HEK293T (cell line): ENCODE measurements at regions not wholly inside any gene's neighbourhood (a gene's known extent, or its start where the extent isn't known, plus 50 kb on each side); places are given as distances from the start of the nearest gene placed in this dataset.

Experiments used
- CTCF ChIA-PET: fragments of 350-600 bp; formaldehyde crosslinking; extraction: SDS; loops from one replicate; lab custom pipeline; 2021; ENCODE audit warnings: antibody characterized with exemption, inconsistent platforms; lab: Yijun Ruan, JAX
- POLR2A ChIA-PET: fragments of 350-600 bp; formaldehyde crosslinking; extraction: SDS; loops from one replicate; lab custom pipeline; 2020; ENCODE audit warnings: antibody characterized with exemption, inconsistent platforms; lab: Yijun Ruan, JAX
- DNase-seq: peaks from one replicate; pipeline ENCODE4 v3.0.0; 2012; ENCODE audit warnings: mixed read lengths; ENCODE audit errors: extremely low spot score
- ARNT ChIP-seq: fragments of 450-650 bp; IDR thresholded peaks from 2 replicates; pipeline ENCODE4 v1.6.1; 2017; ENCODE audit warnings: mild to moderate bottlenecking
- BHLHE40 ChIP-seq: fragments of 450-650 bp; IDR thresholded peaks from 2 replicates; pipeline ENCODE4 v1.6.1; 2016; ENCODE audit warnings: mild to moderate bottlenecking, moderate library complexity, borderline replicate concordance
- CTBP1 ChIP-seq: fragments of 450-650 bp; IDR thresholded peaks from 2 replicates; pipeline ENCODE4 v1.6.1; 2016; ENCODE audit warnings: borderline replicate concordance
- ELF4 ChIP-seq: fragments of 450-650 bp; IDR thresholded peaks from 2 replicates; pipeline ENCODE4 v1.6.1; 2017; ENCODE audit warnings: antibody characterized with exemption
- FOXA1 ChIP-seq: fragments of 450-650 bp; IDR thresholded peaks from 2 replicates; pipeline ENCODE4 v1.6.1; 2016; ENCODE audit warnings: mild to moderate bottlenecking
- FOXK2 ChIP-seq: fragments of 450-650 bp; IDR thresholded peaks from 2 replicates; pipeline ENCODE4 v1.6.1; 2016; ENCODE audit warnings: mild to moderate bottlenecking
- FOXM1 ChIP-seq: fragments of 450-650 bp; IDR thresholded peaks from 2 replicates; pipeline ENCODE4 v1.6.1; 2017; ENCODE audit warnings: mild to moderate bottlenecking, borderline replicate concordance
- HDGF ChIP-seq: fragments of 450-650 bp; IDR thresholded peaks from 2 replicates; pipeline ENCODE4 v1.6.1; 2017; ENCODE audit warnings: antibody characterized with exemption, borderline replicate concordance
- L3MBTL2 ChIP-seq: fragments of 450-650 bp; conservative IDR thresholded peaks from 2 replicates; pipeline ENCODE4 v1.6.1; 2016; ENCODE audit warnings: mild to moderate bottlenecking
- LEF1 ChIP-seq: fragments of 450-650 bp; IDR thresholded peaks from 2 replicates; pipeline ENCODE4 v1.6.1; 2017; ENCODE audit warnings: mild to moderate bottlenecking, borderline replicate concordance
- NFRKB ChIP-seq: fragments of 450-650 bp; IDR thresholded peaks from 2 replicates; pipeline ENCODE4 v1.6.1; 2016; ENCODE audit warnings: mild to moderate bottlenecking, moderate library complexity
- SP1 ChIP-seq: fragments of 450-650 bp; IDR thresholded peaks from 2 replicates; pipeline ENCODE4 v1.6.1; 2017
- SUZ12 ChIP-seq: fragments of 450-650 bp; IDR thresholded peaks from 2 replicates; pipeline ENCODE4 v1.6.1; 2016; ENCODE audit warnings: mild to moderate bottlenecking
- TARDBP ChIP-seq: fragments of 450-650 bp; IDR thresholded peaks from 2 replicates; pipeline ENCODE4 v1.6.1; 2016
- ZNF384 ChIP-seq: fragments of 450-650 bp; IDR thresholded peaks from 2 replicates; pipeline ENCODE4 v1.6.1; 2016
- TF ChIP-seq, protein P1 (sequence below): fragments of 450-650 bp; IDR thresholded peaks from 2 replicates; pipeline ENCODE4 v1.6.1; 2016

DNA sequence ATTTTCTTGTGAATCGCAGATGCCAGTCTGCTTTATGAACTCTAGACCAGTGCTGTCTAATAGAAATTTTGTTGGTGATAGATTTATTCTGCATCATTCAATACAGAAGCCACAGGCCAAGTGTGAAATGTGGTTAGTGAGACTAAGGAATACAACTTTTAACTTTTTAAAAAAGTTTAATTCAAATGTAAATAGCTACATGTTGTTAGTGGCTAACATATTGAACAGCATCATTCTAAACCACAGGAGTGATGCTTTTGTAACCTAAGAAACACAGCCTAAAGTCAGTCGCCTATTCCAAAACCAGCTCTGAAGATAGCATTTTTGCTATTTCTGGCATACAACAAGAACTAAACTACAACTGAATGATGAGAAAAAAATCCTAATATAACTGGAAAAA is 164.8 kb upstream of the CBLB start:
- ChIA-PET CTCF (no interaction called here), POLR2A (no interaction called here)
- TF ChIP-seq NFRKB (no peak), LEF1 (no peak), BHLHE40 (no peak), ARNT (no peak), ELF4 (no peak), TARDBP (no peak), FOXA1 (no peak), HDGF (no peak), FOXK2 (no peak), SUZ12 (no peak), CTBP1 (no peak), SP1 (no peak), FOXM1 (no peak), ZNF384 (no peak), L3MBTL2 (no peak)
- TF ChIP-seq, protein P1, sequence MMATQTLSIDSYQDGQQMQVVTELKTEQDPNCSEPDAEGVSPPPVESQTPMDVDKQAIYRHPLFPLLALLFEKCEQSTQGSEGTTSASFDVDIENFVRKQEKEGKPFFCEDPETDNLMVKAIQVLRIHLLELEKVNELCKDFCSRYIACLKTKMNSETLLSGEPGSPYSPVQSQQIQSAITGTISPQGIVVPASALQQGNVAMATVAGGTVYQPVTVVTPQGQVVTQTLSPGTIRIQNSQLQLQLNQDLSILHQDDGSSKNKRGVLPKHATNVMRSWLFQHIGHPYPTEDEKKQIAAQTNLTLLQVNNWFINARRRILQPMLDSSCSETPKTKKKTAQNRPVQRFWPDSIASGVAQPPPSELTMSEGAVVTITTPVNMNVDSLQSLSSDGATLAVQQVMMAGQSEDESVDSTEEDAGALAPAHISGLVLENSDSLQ, result no peak
- DNase-seq, result no peak

DNA sequence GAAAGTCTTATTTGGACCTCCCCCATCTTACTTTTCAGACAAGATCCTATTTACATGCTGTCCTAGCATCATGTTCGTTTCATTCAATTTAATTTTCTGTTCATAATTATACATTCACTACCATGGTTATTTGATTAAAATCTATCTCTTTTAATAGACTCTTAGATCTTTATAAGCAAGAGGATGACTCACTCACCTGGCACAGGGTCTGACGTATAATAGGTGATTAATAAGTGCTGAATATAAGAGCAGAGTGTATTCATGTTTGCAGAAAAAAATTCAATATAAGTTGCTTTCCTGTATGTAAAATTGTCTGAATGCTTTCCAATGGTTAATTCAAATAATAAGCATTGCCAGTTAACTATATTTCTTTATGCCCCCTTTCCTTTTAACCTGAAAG is 165.5 kb upstream of the CBLB start:
- no peak for DNase-seq
- CTCF ChIA-PET, result no interaction called here
- POLR2A ChIA-PET, result no interaction called here
- TF ChIP-seq HDGF, result no peak
- TF ChIP-seq CTBP1, result no peak
- no peak for TF ChIP-seq SUZ12
- no peak for TF ChIP-seq FOXA1
- no peak for TF ChIP-seq ARNT

DNA sequence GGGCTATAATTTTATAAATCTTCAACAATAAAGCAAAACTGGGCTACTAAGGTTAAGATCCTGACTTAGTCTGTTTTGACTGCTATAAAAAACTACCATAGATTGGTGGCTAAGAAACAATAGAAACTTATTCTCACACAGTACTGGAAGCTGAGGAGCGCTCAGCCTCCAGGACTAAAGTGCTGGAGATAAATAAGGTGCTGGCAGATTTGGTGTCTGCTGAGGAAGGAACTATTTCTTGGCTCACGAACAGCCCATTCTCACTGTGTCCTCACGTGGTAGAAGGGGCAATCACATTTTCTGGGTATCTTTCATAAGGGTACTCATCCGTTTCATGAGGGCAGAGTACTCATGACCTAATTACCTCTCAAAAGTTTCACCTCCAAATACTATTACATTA is 166.8 kb upstream of the CBLB start:
- ChIA-PET POLR2A (no interaction called here), CTCF (no interaction called here)
- DNase-seq, result no peak
- TF ChIP-seq FOXA1, result no peak
- TF ChIP-seq NFRKB, result no peak
- no peak for TF ChIP-seq ELF4
- no peak for TF ChIP-seq SUZ12
- TF ChIP-seq CTBP1, result no peak
- no peak for TF ChIP-seq ZNF384
- TF ChIP-seq HDGF, result no peak
- no peak for TF ChIP-seq LEF1
- no peak for TF ChIP-seq BHLHE40
- TF ChIP-seq FOXK2, result no peak
- TF ChIP-seq, protein P1, result no peak
- no peak for TF ChIP-seq SP1
- no peak for TF ChIP-seq ARNT
- no peak for TF ChIP-seq FOXM1

GRCh38 chr3:106036696-106037095 is 167.9 kb upstream of the CBLB start:
- ChIA-PET CTCF (no interaction called here), POLR2A (no interaction called here)
- TF ChIP-seq ARNT (no peak), LEF1 (no peak), FOXA1 (no peak), NFRKB (no peak), CTBP1 (no peak), SP1 (no peak), BHLHE40 (no peak), TARDBP (no peak), FOXK2 (no peak), ELF4 (no peak), ZNF384 (no peak), HDGF (no peak), L3MBTL2 (no peak), FOXM1 (no peak), SUZ12 (no peak)
- TF ChIP-seq, protein P1, result no peak
- no peak for DNase-seq

- no peak for TF ChIP-seq HDGF
- no peak for TF ChIP-seq FOXM1
- TF ChIP-seq FOXK2, result no peak
- POLR2A ChIA-PET, result no interaction called here
- CTCF ChIA-PET, result no interaction called here
These were observed 178.4 kb upstream of the CBLB start for GRCh38 chr3:106047221-106047620.

GRCh38 chr3:106048946-106049481 is 180.2 kb upstream of the CBLB start:
- ChIA-PET POLR2A (no interaction called here), CTCF (no interaction called here)
- no peak for TF ChIP-seq L3MBTL2
- TF ChIP-seq CTBP1, result no peak
- no peak for DNase-seq

More at GRCh38 chr3:106047221-106047620, 178.4 kb upstream of the CBLB start:
- DNase-seq, result no peak

- no peak for TF ChIP-seq SP1
- TF ChIP-seq BHLHE40, result no peak
- TF ChIP-seq, protein P1, result no peak
- TF ChIP-seq FOXM1, result no peak
- POLR2A ChIA-PET, result no interaction called here
- DNase-seq, result no peak
- CTCF ChIA-PET, result no interaction called here
These were observed 181.0 kb upstream of the CBLB start for GRCh38 chr3:106049821-106050220.
